WERI-Rb-1 (cell line): ENCODE measurements at regions not wholly inside any gene's neighbourhood (a gene's known extent, or its start where the extent isn't known, plus 50 kb on each side); places are given as distances from the start of the nearest gene placed in this dataset.

Experiments
- DNase-seq: peaks from one replicate; pipeline ENCODE4 v3.0.0-alpha.2; 2020
- H3K27ac ChIP-seq: fragments of 250-450 bp; sonication (Bioruptor Pico); 2 replicates; pipeline ENCODE4 v1.5.1; 2020; ENCODE audit warnings: mild to moderate bottlenecking, moderate library complexity
- H3K27me3 ChIP-seq: fragments of 250-450 bp; sonication (Bioruptor Pico); 2 replicates; pipeline ENCODE4 v1.5.1; 2021; ENCODE audit warnings: mild to moderate bottlenecking, low read depth, moderate library complexity; ENCODE audit not compliant: insufficient read depth, severe bottlenecking
- H3K36me3 ChIP-seq: fragments of 250-450 bp; sonication (Bioruptor Pico); 2 replicates; pipeline ENCODE4 v1.5.1; 2020; ENCODE audit warnings: mild to moderate bottlenecking, moderate library complexity
- H3K4me3 ChIP-seq: 2 replicates; pipeline ENCODE4 v1.5.1; 2011; ENCODE audit warnings: low read depth, mild to moderate bottlenecking, control low read depth, low read length
- H3K9me3 ChIP-seq: fragments of 250-450 bp; sonication (Bioruptor Pico); 2 replicates; pipeline ENCODE4 v1.5.1; 2021; ENCODE audit warnings: mild to moderate bottlenecking, moderate library complexity; ENCODE audit not compliant: severe bottlenecking
- CTCF ChIP-seq: IDR thresholded peaks from 2 replicates; pipeline ENCODE4 v1.5.1; 2011; ENCODE audit warnings: low read depth, mild to moderate bottlenecking, control low read depth, inconsistent platforms, low read length

GRCh38 chr18:10035281-10035991 lies 121.6 kb downstream of the VAPA start:
- no peak for TF ChIP-seq CTCF
- peak; percentile 20 for DNase-seq
- Histone ChIP-seq H3K27me3 (no peaks in the 10 kb centered on the region), H3K9me3 (no peaks in the 10 kb centered on the region), H3K36me3 (no peaks in the 10 kb centered on the region), H3K27ac (no peak overlapping the region), H3K4me3 (no peak overlapping the region)

- H3K27ac ChIP-seq = no peak overlapping the region
- H3K4me3 ChIP-seq = no peak overlapping the region
- DNase-seq = no peak
- no peaks in the 10 kb centered on the region for H3K27me3 ChIP-seq
- H3K9me3 ChIP-seq = no peaks in the 10 kb centered on the region
- no peak for TF ChIP-seq CTCF
- H3K36me3 ChIP-seq = no peaks in the 10 kb centered on the region
Measured at GRCh38 chr18:10036479-10036878, 122.7 kb downstream of the VAPA start.

GRCh38 chr18:10037181-10037580 lies 123.4 kb downstream of the VAPA start:
- H3K4me3 ChIP-seq = no peak overlapping the region
- no peaks in the 10 kb centered on the region for H3K36me3 ChIP-seq
- no peak for TF ChIP-seq CTCF
- DNase-seq = no peak
- H3K27me3 ChIP-seq = no peaks in the 10 kb centered on the region
- no peak overlapping the region for H3K27ac ChIP-seq
- peaks cover 2% of the 10 kb centered on the region for H3K9me3 ChIP-seq

- H3K27me3 ChIP-seq = no peaks in the 10 kb centered on the region
- TF ChIP-seq CTCF = peak; percentile 34
- no peak for DNase-seq
- no peaks in the 10 kb centered on the region for H3K36me3 ChIP-seq
- H3K9me3 ChIP-seq = peaks cover 6% of the 10 kb centered on the region
- no peak overlapping the region for H3K27ac ChIP-seq
- H3K4me3 ChIP-seq = no peak overlapping the region
Measured at GRCh38 chr18:10038268-10038667, 124.5 kb downstream of the VAPA start.

- DNase-seq = no peak
- TF ChIP-seq CTCF = no peak
- no peak overlapping the region for H3K4me3 ChIP-seq
- H3K27me3 ChIP-seq = no peaks in the 10 kb centered on the region
- no peaks in the 10 kb centered on the region for H3K36me3 ChIP-seq
- H3K9me3 ChIP-seq = peaks cover 6% of the 10 kb centered on the region
- peak overlapping the region; percentile 75 for H3K27ac ChIP-seq
Measured at GRCh38 chr18:10040287-10041011, 126.6 kb downstream of the VAPA start.
